SIG-M5 treated with dmso at 0.1 percent for 504 hours (cell line): ENCODE measurements at regions not wholly inside any gene's neighbourhood (a gene's known extent, or its start where the extent isn't known, plus 50 kb on each side); places are given as distances from the start of the nearest gene placed in this dataset.
A peak's percentile ranks its signal among the peaks of the same experiment; 100 is the strongest.

ENCODE experiments used
- DNase-seq: peaks from one replicate; lab custom pipeline; 2025; ENCODE audit not compliant: unreplicated experiment; lab: John Stamatoyannopoulos, UW

GRCh38 chr21:15233611-15234010 lies 168.8 kb upstream of the NRIP1 start:
- no peak for DNase-seq

DNA sequence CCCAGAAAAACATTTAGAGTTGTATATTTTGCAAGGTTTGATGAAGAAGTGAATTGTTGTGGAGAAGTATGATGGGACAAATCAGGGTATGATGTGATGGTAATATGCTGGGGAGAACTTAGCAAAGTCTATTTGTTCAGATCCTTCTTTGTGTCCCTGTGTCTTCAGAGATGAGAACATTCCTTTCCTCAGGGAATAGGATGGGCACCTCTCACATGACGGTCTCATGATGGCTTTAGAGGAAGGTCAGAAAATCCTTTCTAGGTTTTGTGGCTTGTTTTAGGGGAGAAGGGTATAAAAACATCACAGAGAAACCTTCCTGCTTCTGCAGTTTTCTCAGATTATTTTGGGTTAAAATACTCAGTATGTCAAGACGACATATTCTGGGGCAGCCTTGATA lies 171.3 kb upstream of the NRIP1 start:
- no peak for DNase-seq

- DNase-seq = no peak
Observed at GRCh38 chr21:15240848-15241247, 176.0 kb upstream of the NRIP1 start.

GRCh38 chr21:15241997-15242736 lies 177.4 kb upstream of the NRIP1 start:
- DNase-seq = no peak

DNA sequence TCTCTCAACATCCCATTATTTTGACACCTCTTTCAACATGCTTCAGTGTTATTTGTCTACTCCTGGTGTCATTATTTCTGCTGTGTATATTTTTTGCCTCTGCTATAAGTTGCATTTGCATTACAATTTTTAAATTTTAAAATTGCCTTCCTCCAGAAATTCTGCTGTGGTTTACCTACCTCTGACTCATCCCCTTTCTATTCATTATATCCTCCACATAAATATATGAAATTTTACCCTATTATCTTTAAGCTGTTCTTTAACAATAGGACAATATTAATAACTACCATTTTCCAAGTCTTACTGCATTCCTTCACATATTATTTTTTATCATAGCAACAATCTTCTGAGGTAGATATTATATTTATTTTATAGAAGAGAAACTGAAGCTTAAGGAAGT lies 178.1 kb upstream of the NRIP1 start:
- no peak for DNase-seq

DNA sequence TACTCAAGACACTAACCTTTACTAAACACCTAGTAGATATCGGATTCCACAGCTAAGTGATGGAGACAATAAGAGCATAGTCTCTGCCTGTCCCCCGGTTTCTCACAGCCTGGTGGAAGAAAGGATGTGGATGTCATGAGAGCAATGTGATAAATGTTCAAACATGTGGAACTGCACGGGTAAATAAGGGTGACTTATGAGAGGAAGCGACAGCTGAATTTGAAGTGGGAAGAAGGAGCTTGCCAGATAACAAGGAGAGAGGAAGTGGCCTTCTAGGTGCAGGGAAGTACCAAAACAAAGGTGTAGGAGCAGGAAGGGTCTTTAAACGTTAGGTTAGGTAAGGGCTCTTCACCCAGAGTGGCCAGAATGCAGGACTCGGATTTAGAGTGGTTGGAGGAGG lies 178.6 kb upstream of the NRIP1 start:
- DNase-seq = no peak

GRCh38 chr21:15247613-15248012 lies 182.8 kb upstream of the NRIP1 start:
- DNase-seq = no peak

- DNase-seq = no peak
Observed at GRCh38 chr21:15249285-15249993, 184.6 kb upstream of the NRIP1 start.

GRCh38 chr21:15250384-15250783 lies 185.6 kb upstream of the NRIP1 start:
- no peak for DNase-seq

DNA sequence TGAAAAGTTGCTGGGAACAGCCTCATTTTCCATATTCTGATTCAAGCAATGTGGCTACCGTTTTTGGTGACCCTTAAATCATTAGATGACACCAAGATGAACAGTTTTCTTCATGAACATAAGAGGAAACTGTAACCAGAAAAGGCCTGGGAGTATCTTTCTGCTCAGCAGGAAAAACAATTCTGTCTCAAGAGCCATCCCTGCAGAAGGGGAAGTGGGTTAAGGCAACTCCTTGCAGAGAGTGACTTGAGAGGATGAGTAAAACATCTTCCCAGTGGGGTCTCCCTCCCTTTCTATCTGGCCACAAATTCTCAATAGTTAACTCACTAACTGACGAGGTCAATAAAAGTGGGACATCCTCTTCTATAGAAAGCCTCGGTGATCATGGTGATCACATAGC lies 187.6 kb upstream of the NRIP1 start:
- peak; percentile 55 for DNase-seq

DNA sequence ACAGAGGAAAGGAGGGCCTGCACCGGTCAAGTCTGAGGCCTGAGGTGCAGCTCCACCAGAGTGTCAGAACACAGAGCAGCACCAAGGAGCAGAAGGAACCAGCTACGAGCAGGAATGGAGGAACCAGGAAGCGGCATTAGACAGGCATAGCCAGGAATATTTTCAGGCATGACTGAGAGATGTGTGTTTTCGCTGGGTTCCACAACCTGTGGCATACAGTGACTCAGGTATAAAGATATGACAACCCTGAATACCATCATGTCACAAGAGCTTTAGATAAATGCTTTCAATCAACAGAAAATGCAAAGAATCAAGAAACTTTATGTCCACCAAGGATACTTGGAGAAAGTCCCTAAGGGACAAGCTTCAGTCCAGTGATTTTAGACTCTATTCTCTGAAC lies 189.3 kb upstream of the NRIP1 start:
- DNase-seq = no peak

DNA sequence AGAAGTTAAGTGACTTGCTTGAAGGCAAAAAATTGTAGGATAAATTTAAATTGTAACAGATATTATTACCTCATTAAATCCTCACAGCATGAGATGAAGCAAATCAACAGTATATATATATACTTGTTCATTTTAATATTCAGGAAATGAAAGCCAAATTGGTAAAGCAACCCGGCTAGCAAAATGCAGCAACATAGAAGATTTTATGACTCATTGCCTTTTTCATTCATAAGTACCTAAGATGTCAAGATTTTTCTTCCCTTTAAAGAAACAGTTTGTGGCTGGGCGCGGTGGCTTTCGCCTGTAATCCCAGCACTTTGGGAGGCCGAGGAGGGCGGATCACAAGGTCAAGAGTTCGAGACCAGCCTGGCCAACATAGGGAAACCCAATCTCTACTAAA lies 190.5 kb upstream of the NRIP1 start:
- DNase-seq = no peak

DNA sequence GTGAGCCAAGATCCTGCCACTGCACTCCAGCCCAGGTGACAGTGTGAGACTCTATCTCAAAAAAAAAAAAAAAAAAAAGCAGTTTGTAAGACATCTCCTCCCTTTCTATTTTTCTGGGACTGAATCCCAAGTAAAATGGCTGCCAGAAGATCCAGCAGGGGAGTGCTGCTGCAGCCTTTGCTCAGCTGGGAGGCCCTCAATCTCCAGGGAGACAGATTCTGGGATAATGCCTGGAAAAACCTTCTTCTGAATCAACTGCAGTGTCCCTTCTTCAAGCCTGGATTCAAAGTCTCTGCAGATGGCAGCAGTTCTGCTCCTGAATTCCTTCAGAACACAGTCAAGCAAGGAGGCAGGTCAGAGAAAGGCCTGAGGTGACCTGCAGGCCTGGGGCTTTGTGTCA lies 191.0 kb upstream of the NRIP1 start:
- DNase-seq = no peak

DNA sequence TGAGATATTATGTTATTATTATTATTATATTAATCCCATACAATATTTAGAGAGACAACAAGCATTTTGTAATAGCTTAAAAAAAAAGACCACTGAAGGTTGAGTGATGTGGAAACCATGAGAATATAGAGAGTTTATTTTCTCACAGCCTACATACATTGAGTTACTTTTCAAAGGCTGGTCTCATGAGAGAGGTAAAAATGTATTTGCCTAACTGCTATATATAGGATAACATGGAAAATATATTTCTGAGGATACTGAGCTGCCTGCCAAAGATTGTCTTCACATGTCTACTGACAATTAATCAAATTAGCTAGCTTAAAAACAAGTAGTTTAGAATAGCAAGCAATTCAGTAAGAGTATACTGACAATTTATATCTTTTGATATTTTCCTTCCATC lies 192.2 kb upstream of the NRIP1 start:
- DNase-seq = no peak

DNA sequence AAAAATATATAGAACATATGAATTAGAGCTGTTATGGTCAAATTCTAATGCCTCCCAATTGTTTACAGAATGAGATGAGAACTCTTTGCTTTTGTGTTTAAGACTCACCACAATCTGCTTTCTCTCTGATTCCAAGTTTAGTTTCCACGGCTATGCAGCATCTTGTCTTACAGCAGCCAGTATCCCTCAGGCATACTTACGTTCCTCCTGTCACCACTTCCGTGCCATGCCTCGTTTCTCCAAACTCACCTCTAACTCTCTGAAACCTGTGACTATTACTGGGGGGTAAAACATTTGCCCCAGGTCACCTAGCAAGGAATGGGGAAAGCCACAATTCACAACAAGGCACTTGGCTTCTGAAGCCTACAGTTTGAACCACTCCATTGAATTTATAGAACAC lies 192.8 kb upstream of the NRIP1 start:
- DNase-seq = no peak

- DNase-seq = no peak
Observed at GRCh38 chr21:15259824-15260223, 195.0 kb upstream of the NRIP1 start.

DNA sequence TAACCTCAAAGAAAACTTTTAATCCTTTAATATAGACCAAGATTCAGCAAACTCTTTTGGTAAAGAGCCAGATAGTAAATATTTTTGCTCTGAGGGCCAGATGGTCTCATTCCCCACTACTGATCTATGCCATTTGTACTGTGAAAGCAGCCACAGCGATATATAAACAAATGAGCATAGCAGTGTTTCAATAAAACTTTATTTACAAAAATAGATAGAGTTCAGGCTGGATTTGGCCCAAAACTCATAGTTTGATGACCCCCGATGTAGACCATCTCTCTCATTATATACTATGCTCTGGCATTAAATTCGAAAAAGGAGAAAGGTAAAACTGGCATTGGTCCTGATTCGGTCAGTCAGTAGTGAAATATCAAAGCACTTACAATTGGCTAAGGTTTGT lies 195.8 kb upstream of the NRIP1 start:
- DNase-seq = no peak

- DNase-seq = no peak
Observed at GRCh38 chr21:15264084-15264665, 199.4 kb upstream of the NRIP1 start.

DNA sequence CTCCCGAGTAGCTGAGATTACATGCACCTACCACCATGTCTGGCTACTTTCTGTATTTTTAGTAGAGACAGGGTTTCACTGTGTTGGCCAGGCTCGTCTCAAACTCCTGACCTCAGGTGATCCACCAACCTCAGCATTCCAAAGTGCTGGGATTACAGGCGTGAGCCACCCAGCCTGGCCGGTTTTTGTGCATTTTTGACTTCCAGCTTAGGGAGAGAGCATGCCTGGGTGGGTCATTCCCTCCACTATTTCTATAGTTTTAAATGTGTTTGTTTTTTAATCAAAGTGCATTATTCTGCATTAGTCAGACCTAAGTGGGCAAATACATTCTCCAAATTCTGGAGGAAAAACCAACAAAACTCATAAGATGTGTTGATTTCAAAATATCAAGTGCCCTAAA lies 207.4 kb upstream of the NRIP1 start:
- no peak for DNase-seq

DNA sequence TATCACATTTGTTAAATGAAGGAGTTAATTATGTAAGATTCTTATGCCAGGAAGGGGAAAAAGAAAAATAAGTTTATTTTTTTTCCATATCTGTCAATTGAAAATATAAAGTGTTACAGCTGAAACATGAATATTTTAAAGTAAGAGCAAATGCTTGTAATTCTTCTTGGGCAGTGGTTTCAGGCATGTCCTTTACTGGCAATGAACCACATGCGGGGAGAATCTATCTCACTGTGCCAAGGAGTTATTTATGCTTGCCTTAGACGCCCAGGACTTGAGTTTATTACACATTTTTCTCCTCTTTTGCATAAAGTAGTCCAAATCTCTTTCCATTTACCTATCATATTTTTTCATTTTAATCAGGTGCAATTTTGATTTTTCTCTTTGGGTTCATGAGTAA lies 207.8 kb upstream of the NRIP1 start:
- DNase-seq = no peak

DNA sequence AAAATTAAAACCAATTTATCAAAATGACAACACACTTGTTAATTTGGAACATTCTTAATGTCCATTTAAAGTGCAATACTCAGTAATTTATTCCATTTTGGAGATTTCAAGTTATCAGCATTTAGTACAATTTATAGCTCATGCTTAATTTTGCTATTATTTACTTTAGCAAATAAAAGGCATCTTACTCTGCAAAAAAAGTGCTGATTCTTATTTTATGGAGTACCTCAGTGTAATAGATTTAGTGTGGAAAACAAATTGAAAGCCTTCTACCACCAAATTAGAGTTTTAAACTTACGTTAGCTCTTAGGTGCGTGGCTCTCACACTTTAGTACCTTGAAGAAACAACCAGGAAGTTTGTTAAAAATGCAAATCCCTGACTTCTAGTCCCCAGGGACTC lies 208.4 kb upstream of the NRIP1 start:
- no peak for DNase-seq

DNA sequence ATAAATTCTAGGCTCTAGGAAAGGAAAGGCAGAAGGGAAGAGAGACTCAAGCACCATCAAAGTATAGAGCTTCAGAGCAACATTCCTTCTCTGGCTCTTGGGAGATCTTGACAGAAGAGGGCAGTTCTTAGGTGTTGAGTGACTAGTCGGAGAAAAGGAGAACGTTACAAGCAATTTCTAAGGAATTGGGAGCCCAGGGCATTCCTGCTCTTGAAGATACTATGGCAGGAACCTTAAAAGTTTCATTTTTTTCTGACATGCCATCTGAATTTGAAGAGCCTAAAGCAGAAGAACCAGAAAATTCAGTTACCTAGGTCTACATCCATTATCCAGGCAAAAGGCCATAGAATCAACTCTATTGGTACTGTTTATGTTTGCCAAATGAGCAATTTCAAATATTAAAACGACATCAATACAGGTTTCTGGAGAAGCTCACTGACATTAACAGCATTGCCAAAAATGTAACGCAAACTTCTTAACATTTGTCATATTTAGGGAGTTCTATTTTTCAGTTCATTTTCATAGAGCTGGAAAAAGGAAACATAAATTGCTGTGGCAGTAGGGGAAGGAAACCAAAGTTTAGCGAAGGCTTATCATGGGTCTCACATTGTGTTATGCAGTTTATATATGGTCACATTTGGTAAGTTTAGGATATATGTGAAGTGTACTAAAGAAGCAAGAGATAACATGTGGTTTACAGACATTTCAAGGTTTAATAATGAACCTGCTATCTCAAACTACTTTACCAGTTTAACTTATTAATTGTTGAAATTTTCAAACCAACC lies 210.1 kb upstream of the NRIP1 start:
- DNase-seq = no peak
